Testis (tissue), 2 donors: ENCODE measurements at regions not wholly inside any gene's neighbourhood (a gene's known extent, or its start where the extent isn't known, plus 50 kb on each side); places are given as distances from the start of the nearest gene placed in this dataset.

ENCODE experiments used
- POLR2A ChIP-seq: fragments of 450-650 bp; IDR thresholded peaks from one replicate; pipeline ENCODE4 v1.6.1; 2017; ENCODE audit warnings: antibody characterized with exemption, mild to moderate bottlenecking, moderate library complexity
- TF ChIP-seq, protein P1 (sequence below), 3 experiments: fragments of 450-650 bp in 2 of 3; fragments of 200-600 bp in 1 of 3; sonication (generic) in 1 of 3; IDR thresholded peaks; one replicate each; pipeline ENCODE4 v1.5.1; 2016 to 2019; ENCODE audit warnings: antibody characterized with exemption in 3 of 3, mild to moderate bottlenecking in 2 of 3, moderate library complexity in 1 of 3

GRCh38 chr5:54760182-54760935 is 225.0 kb downstream of the ESM1 start:
- TF ChIP-seq, protein P1, sequence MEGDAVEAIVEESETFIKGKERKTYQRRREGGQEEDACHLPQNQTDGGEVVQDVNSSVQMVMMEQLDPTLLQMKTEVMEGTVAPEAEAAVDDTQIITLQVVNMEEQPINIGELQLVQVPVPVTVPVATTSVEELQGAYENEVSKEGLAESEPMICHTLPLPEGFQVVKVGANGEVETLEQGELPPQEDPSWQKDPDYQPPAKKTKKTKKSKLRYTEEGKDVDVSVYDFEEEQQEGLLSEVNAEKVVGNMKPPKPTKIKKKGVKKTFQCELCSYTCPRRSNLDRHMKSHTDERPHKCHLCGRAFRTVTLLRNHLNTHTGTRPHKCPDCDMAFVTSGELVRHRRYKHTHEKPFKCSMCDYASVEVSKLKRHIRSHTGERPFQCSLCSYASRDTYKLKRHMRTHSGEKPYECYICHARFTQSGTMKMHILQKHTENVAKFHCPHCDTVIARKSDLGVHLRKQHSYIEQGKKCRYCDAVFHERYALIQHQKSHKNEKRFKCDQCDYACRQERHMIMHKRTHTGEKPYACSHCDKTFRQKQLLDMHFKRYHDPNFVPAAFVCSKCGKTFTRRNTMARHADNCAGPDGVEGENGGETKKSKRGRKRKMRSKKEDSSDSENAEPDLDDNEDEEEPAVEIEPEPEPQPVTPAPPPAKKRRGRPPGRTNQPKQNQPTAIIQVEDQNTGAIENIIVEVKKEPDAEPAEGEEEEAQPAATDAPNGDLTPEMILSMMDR (IDR thresholded peaks at IDR 0.05): no peak
- TF ChIP-seq POLR2A: no peak
